GM23338 (cell line): ENCODE measurements at regions not wholly inside any gene's neighbourhood (a gene's known extent, or its start where the extent isn't known, plus 50 kb on each side); places are given as distances from the start of the nearest gene placed in this dataset.

ENCODE experiments used
- ATAC-seq: fragments of 200-7000 bp; cut with Tn5 transposase; 3 replicates; pipeline ENCODE4 v1.9.1; 2020
- DNase-seq: peaks from one replicate; pipeline ENCODE4 v3.0.0-alpha.2; 2015; ENCODE audit warnings: low spot score
- H2AFZ ChIP-seq: fragments of 200-600 bp; sonication (generic); 2 replicates; pipeline ENCODE4 v1.8.0; 2016; ENCODE audit warnings: antibody characterized with exemption, mild to moderate bottlenecking, moderate library complexity
- H3F3A ChIP-seq: fragments of 200-600 bp; sonication (generic); replicated peaks from 2 replicates; pipeline ENCODE4 v1.8.0; 2017; ENCODE audit warnings: antibody characterized with exemption, mixed run types, low read depth
- H3K27ac ChIP-seq: fragments of 200-600 bp; sonication (generic); 2 replicates; pipeline ENCODE4 v1.6.1; 2016; ENCODE audit warnings: low read depth
- H3K27me3 ChIP-seq: fragments of 200-600 bp; sonication (generic); 2 replicates; pipeline ENCODE4 v1.8.0; 2016; ENCODE audit warnings: mild to moderate bottlenecking, mixed run types, moderate library complexity; ENCODE audit not compliant: insufficient read depth
- H3K36me3 ChIP-seq: fragments of 200-600 bp; sonication (generic); 2 replicates; pipeline ENCODE4 v1.8.0; 2016; ENCODE audit warnings: mild to moderate bottlenecking; ENCODE audit not compliant: insufficient read depth
- H3K4me1 ChIP-seq: fragments of 200-600 bp; sonication (generic); 2 replicates; pipeline ENCODE4 v1.8.0; 2016; ENCODE audit warnings: mild to moderate bottlenecking, moderate library complexity; ENCODE audit not compliant: insufficient read depth
- H3K4me2 ChIP-seq: fragments of 200-600 bp; sonication (generic); 2 replicates; pipeline ENCODE4 v1.7.1; 2017; ENCODE audit warnings: mixed run types
- H3K4me3 ChIP-seq: fragments of 200-600 bp; sonication (generic); 2 replicates; pipeline ENCODE4 v1.6.1; 2016; ENCODE audit warnings: mixed run types
- H3K79me2 ChIP-seq: fragments of 200-600 bp; sonication (generic); replicated peaks from 2 replicates; pipeline ENCODE4 v1.8.0; 2017; ENCODE audit warnings: mild to moderate bottlenecking; ENCODE audit not compliant: insufficient read depth
- H3K9me2 ChIP-seq: fragments of 200-600 bp; sonication (generic); 2 replicates; pipeline ENCODE4 v1.8.0; 2017; ENCODE audit not compliant: insufficient read depth
- H4K20me1 ChIP-seq: fragments of 200-600 bp; sonication (generic); replicated peaks from 2 replicates; pipeline ENCODE4 v1.8.0; 2017; ENCODE audit warnings: mild to moderate bottlenecking; ENCODE audit not compliant: insufficient read depth
- H3K27ac Mint-ChIP-seq: 2 replicates; pipeline ENCODE4 v1.8.0; 2020; ENCODE audit warnings: inconsistent platforms, mild to moderate bottlenecking, moderate library complexity, mixed read lengths
- H3K27me3 Mint-ChIP-seq: 3 replicates; pipeline ENCODE4 v1.8.0; 2022; ENCODE audit warnings: low read depth, mild to moderate bottlenecking, moderate library complexity, mixed read lengths, inconsistent platforms; ENCODE audit not compliant: insufficient read depth, poor library complexity
- H3K36me3 Mint-ChIP-seq: 3 replicates; pipeline ENCODE4 v1.8.0; 2021; ENCODE audit warnings: low read depth, mild to moderate bottlenecking, inconsistent platforms, moderate library complexity, mixed read lengths
- H3K4me1 Mint-ChIP-seq: 3 replicates; pipeline ENCODE4 v1.8.0; 2020; ENCODE audit warnings: mild to moderate bottlenecking, inconsistent platforms, mixed read lengths
- H3K4me3 Mint-ChIP-seq: 3 replicates; pipeline ENCODE4 v1.8.0; 2021; ENCODE audit warnings: moderate library complexity, mild to moderate bottlenecking, inconsistent platforms, mixed read lengths
- H3K9me3 Mint-ChIP-seq: 3 replicates; pipeline ENCODE4 v1.8.0; 2020; ENCODE audit warnings: moderate library complexity, mild to moderate bottlenecking, inconsistent platforms, mixed read lengths
- CREB1 ChIP-seq: fragments of 250-450 bp; sonication (Bioruptor Pico); IDR thresholded peaks from 2 replicates; pipeline ENCODE4 v1.5.0; 2020; ENCODE audit warnings: low read depth, mild to moderate bottlenecking, moderate library complexity
- EZH2 ChIP-seq: fragments of 200-600 bp; sonication (generic); IDR thresholded peaks from one replicate; pipeline ENCODE4 v1.8.0; 2017; ENCODE audit warnings: antibody characterized with exemption, mild to moderate bottlenecking, low read depth; ENCODE audit not compliant: unreplicated experiment
- NANOG ChIP-seq: IDR thresholded peaks from 2 replicates; pipeline ENCODE4 v1.6.1; 2016; ENCODE audit warnings: antibody characterized with exemption, borderline replicate concordance
- POLR2AphosphoS5 ChIP-seq: IDR thresholded peaks from 2 replicates; pipeline ENCODE4 v1.6.1; 2016; ENCODE audit warnings: antibody characterized with exemption, low read depth
- STAT1 ChIP-seq: IDR thresholded peaks from one replicate; pipeline ENCODE4 v1.6.1; 2016; ENCODE audit warnings: antibody characterized with exemption; ENCODE audit not compliant: unreplicated experiment
- ZNF114 ChIP-seq: fragments of 250-450 bp; sonication (Bioruptor Pico); IDR thresholded peaks from 2 replicates; pipeline ENCODE4 v1.5.0; 2020; ENCODE audit warnings: mild to moderate bottlenecking, moderate library complexity
- ZNF331 ChIP-seq: fragments of 250-450 bp; sonication (Bioruptor Pico); IDR thresholded peaks from 2 replicates; pipeline ENCODE4 v1.5.0; 2020; ENCODE audit warnings: low read depth, mild to moderate bottlenecking, moderate library complexity
- ZNF462 ChIP-seq: fragments of 250-450 bp; sonication (Bioruptor Pico); IDR thresholded peaks from 2 replicates; pipeline ENCODE4 v1.5.0; 2020; ENCODE audit warnings: mild to moderate bottlenecking, moderate library complexity
- TF ChIP-seq, protein P1 (sequence below), 2 experiments: fragments of 200-600 bp in 1 of 2; sonication (generic) in 1 of 2; conservative IDR thresholded peaks; 2 replicates each; pipeline versions ENCODE4 v1.5.1 to v1.6.1; 2016 to 2017; ENCODE audit warnings: antibody characterized with exemption in 2 of 2, low read depth in 2 of 2, mild to moderate bottlenecking in 2 of 2, moderate library complexity in 1 of 2
- TF ChIP-seq, protein P2 (sequence below): IDR thresholded peaks from 2 replicates; pipeline ENCODE4 v1.6.1; 2016; ENCODE audit warnings: antibody characterized with exemption
- TF ChIP-seq, protein P3 (sequence below): IDR thresholded peaks from one replicate; pipeline ENCODE4 v1.6.1; 2018; ENCODE audit warnings: antibody characterized with exemption; ENCODE audit not compliant: unreplicated experiment

DNA sequence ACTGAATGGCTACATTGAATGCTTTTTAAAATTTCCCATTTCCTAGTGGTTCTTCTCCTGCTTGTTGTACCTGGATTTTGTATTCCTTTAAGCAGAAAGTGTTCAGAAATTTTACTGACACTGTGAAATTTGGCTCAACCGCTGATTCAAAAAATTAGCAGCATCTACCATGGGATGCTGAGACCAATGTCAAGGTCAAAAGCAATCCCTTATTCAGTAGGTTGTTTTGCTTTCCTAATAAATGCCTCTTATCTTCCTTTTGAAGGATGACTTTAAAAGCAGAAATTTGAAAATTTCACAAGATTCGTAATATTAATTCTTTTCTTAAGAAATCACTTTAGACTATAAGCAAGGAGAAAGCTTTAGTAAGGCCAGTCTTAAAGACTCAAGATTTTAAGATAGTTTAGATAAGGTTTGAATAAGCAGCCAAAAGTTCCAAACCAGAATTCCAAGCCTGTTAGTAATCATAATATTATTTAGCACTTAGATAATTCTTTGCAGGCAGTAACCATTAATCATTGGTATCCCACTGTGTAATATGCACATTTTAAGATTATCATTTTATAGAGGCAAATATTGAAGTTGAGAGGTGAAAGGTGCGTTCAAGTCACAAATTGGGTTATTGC, 508.8 kb downstream of the ANKRD50 start:
- Mint-ChIP-seq H3K4me3 (no peak overlapping the region), H3K4me1 (peaks cover 4% of the 10 kb centered on the region; the same call in 1 of the 3 replicates), H3K27ac (no peak overlapping the region), H3K27me3 (no peaks in the 10 kb centered on the region), H3K9me3 (no peaks in the 10 kb centered on the region), H3K36me3 (no peaks in the 10 kb centered on the region)
- H3K4me3 ChIP-seq = no peak overlapping the region
- H3K27ac ChIP-seq = no peak overlapping the region
- H3F3A ChIP-seq = no peaks in the 10 kb centered on the region
- H3K36me3 ChIP-seq = no peaks in the 10 kb centered on the region
- no peaks in the 10 kb centered on the region for H3K9me2 ChIP-seq
- no peaks in the 10 kb centered on the region for H4K20me1 ChIP-seq
- no peaks in the 10 kb centered on the region for H3K27me3 ChIP-seq
- no peak for TF ChIP-seq EZH2
- no peak for TF ChIP-seq ZNF114 (CRISPR knock-in tag)
- TF ChIP-seq CREB1 (CRISPR knock-in tag) = no peak
- TF ChIP-seq, protein P1, sequence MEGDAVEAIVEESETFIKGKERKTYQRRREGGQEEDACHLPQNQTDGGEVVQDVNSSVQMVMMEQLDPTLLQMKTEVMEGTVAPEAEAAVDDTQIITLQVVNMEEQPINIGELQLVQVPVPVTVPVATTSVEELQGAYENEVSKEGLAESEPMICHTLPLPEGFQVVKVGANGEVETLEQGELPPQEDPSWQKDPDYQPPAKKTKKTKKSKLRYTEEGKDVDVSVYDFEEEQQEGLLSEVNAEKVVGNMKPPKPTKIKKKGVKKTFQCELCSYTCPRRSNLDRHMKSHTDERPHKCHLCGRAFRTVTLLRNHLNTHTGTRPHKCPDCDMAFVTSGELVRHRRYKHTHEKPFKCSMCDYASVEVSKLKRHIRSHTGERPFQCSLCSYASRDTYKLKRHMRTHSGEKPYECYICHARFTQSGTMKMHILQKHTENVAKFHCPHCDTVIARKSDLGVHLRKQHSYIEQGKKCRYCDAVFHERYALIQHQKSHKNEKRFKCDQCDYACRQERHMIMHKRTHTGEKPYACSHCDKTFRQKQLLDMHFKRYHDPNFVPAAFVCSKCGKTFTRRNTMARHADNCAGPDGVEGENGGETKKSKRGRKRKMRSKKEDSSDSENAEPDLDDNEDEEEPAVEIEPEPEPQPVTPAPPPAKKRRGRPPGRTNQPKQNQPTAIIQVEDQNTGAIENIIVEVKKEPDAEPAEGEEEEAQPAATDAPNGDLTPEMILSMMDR (conservative IDR thresholded peaks at IDR 0.05; ENCODE audit: low read depth in 2 of 2) = no peak
- TF ChIP-seq, protein P2, sequence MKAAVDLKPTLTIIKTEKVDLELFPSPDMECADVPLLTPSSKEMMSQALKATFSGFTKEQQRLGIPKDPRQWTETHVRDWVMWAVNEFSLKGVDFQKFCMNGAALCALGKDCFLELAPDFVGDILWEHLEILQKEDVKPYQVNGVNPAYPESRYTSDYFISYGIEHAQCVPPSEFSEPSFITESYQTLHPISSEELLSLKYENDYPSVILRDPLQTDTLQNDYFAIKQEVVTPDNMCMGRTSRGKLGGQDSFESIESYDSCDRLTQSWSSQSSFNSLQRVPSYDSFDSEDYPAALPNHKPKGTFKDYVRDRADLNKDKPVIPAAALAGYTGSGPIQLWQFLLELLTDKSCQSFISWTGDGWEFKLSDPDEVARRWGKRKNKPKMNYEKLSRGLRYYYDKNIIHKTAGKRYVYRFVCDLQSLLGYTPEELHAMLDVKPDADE = no peak
- TF ChIP-seq ZNF331 (CRISPR knock-in tag) = no peak
- no peak for TF ChIP-seq NANOG
- no peak for TF ChIP-seq POLR2AphosphoS5
- TF ChIP-seq ZNF462 (CRISPR knock-in tag) = no peak
- no peak for TF ChIP-seq STAT1
- TF ChIP-seq, protein P3, sequence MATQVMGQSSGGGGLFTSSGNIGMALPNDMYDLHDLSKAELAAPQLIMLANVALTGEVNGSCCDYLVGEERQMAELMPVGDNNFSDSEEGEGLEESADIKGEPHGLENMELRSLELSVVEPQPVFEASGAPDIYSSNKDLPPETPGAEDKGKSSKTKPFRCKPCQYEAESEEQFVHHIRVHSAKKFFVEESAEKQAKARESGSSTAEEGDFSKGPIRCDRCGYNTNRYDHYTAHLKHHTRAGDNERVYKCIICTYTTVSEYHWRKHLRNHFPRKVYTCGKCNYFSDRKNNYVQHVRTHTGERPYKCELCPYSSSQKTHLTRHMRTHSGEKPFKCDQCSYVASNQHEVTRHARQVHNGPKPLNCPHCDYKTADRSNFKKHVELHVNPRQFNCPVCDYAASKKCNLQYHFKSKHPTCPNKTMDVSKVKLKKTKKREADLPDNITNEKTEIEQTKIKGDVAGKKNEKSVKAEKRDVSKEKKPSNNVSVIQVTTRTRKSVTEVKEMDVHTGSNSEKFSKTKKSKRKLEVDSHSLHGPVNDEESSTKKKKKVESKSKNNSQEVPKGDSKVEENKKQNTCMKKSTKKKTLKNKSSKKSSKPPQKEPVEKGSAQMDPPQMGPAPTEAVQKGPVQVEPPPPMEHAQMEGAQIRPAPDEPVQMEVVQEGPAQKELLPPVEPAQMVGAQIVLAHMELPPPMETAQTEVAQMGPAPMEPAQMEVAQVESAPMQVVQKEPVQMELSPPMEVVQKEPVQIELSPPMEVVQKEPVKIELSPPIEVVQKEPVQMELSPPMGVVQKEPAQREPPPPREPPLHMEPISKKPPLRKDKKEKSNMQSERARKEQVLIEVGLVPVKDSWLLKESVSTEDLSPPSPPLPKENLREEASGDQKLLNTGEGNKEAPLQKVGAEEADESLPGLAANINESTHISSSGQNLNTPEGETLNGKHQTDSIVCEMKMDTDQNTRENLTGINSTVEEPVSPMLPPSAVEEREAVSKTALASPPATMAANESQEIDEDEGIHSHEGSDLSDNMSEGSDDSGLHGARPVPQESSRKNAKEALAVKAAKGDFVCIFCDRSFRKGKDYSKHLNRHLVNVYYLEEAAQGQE = no peak
- H2AFZ ChIP-seq = no peak overlapping the region
- DNase-seq (no peak), ATAC-seq (no peak)
- no peaks in the 10 kb centered on the region for H3K4me1 ChIP-seq
- no peaks in the 10 kb centered on the region for H3K79me2 ChIP-seq
- H3K4me2 ChIP-seq = no peak overlapping the region
